ENCODE measurements at regions not wholly inside any gene's neighbourhood (a gene's known extent, or its start where the extent isn't known, plus 50 kb on each side); places are given as distances from the start of the nearest gene placed in this dataset.

GRCh38 chr1:76018045-76018444 lies 56.5 kb upstream of the ST6GALNAC3 start:
- no peak for DNase-seq
- no peaks in the 10 kb centered on the region for H3K27me3 ChIP-seq
- no peaks in the 10 kb centered on the region for H3K9me3 ChIP-seq
- H3K36me3 ChIP-seq, result no peaks in the 10 kb centered on the region
- H3K4me3 ChIP-seq, result no peak overlapping the region

- no peak for DNase-seq
- Histone ChIP-seq H3K36me3 (no peaks in the 10 kb centered on the region), H3K4me3 (no peak overlapping the region), H3K9me3 (no peaks in the 10 kb centered on the region), H3K27me3 (no peaks in the 10 kb centered on the region)
These were observed 52.7 kb upstream of the ST6GALNAC3 start for GRCh38 chr1:76021846-76022245.

- Histone ChIP-seq H3K4me3 (no peak overlapping the region), H3K27me3 (no peaks in the 10 kb centered on the region), H3K9me3 (no peaks in the 10 kb centered on the region), H3K36me3 (no peaks in the 10 kb centered on the region)
- DNase-seq, result no peak
These were observed 50.7 kb upstream of the ST6GALNAC3 start for GRCh38 chr1:76023669-76024435.

All from MG63 (cell line).